K562 (cell line): ENCODE measurements at regions not wholly inside any gene's neighbourhood (a gene's known extent, or its start where the extent isn't known, plus 50 kb on each side); places are given as distances from the start of the nearest gene placed in this dataset.

Experiments used
- CAMTA2 ChIP-seq: fragments of 250-450 bp; sonication (Bioruptor Pico); conservative IDR thresholded peaks from 2 replicates; pipeline ENCODE4 v1.5.1; 2022
- POLR2A ChIP-seq: fragments of 450-650 bp; conservative IDR thresholded peaks from 2 replicates; pipeline ENCODE4 v1.6.1; 2016
- SAP30 ChIP-seq: fragments of 200-600 bp; sonication (generic); IDR thresholded peaks from 2 replicates; pipeline ENCODE4 v1.6.1; 2012; ENCODE audit warnings: borderline replicate concordance, low read depth, mild to moderate bottlenecking, moderate library complexity, low read length, control low read depth, inconsistent platforms; ENCODE audit not compliant: insufficient read depth, poor library complexity, severe bottlenecking
- ZNF76 ChIP-seq: fragments of 250-450 bp; sonication (Bioruptor Pico); IDR thresholded peaks from 2 replicates; pipeline ENCODE4 v1.4.0; 2020; ENCODE audit warnings: mild to moderate bottlenecking, moderate library complexity, borderline replicate concordance
- TF ChIP-seq, protein P1 (sequence below): fragments of 250-450 bp; sonication (Bioruptor Pico); IDR thresholded peaks from 2 replicates; pipeline ENCODE4 v1.5.0; 2021

DNA sequence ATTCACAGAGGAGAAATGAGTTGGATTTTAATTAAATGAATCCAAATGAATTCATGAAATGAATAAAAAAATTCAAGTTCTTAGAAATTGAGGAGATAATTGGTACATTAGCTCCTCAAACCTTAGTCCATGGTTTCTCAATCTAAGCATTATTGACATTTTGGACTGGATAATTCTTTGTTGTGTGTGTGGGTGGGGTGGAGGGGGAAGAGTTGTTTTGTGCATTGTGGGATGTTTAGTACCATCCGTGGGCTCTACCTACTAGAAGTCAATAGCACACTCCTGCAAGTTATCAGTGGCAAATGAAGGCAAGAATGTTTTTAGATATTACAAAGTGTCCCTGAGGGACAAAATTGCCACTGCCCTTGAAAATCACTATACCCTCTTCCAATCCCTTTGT, 431.9 kb downstream of the PLPP3 start:
- TF ChIP-seq CAMTA2 (CRISPR knock-in tag): no peak
- no peak for TF ChIP-seq ZNF76 (CRISPR knock-in tag)
- no peak for TF ChIP-seq SAP30
- TF ChIP-seq POLR2A: no peak
- TF ChIP-seq, protein P1, sequence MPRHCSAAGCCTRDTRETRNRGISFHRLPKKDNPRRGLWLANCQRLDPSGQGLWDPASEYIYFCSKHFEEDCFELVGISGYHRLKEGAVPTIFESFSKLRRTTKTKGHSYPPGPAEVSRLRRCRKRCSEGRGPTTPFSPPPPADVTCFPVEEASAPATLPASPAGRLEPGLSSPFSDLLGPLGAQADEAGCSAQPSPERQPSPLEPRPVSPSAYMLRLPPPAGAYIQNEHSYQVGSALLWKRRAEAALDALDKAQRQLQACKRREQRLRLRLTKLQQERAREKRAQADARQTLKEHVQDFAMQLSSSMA (CRISPR knock-in tag): no peak
